ENCODE measurements at regions not wholly inside any gene's neighbourhood (a gene's known extent, or its start where the extent isn't known, plus 50 kb on each side); places are given as distances from the start of the nearest gene placed in this dataset.

- no peaks in the 10 kb centered on the region for H3K9me3 ChIP-seq
- peak overlapping the region in 1 of 2 donors; percentile 49 for H3K27ac ChIP-seq
- TF ChIP-seq CTCF (IDR thresholded peaks at IDR 0.05) (no peak), POLR2A (IDR thresholded peaks at IDR 0.05) (no peak), POLR2AphosphoS5 (IDR thresholded peaks at IDR 0.05) (no peak)
These were observed 358.8 kb upstream of the CDH5 start for GRCh38 chr16:66007717-66008116.

GRCh38 chr16:66006485-66006884 is 360.0 kb upstream of the CDH5 start:
- Histone ChIP-seq H3K27me3 (no peaks in the 10 kb centered on the region), H3K9me3 (no peaks in the 10 kb centered on the region), H3K4me1 (no peaks in the 10 kb centered on the region), H3K36me3 (no peaks in the 10 kb centered on the region), H3K4me3 (no peak overlapping the region), H3K27ac (no peak overlapping the region)
- intact Hi-C loops (cut with DNase I; ENCODE audit: low total_unique reads): loop anchor here (10.0 kb wide), 1 partner anchor 1562 kb away; no protein-coding TSS in a partner anchor
- no peak for TF ChIP-seq POLR2A (IDR thresholded peaks at IDR 0.05)
- no peak for TF ChIP-seq POLR2AphosphoS5 (IDR thresholded peaks at IDR 0.05)
- TF ChIP-seq CTCF (IDR thresholded peaks at IDR 0.05): no peak
- no peak for DNase-seq (ENCODE audit: low spot score in 2 of 2)

More at GRCh38 chr16:66007717-66008116, 358.8 kb upstream of the CDH5 start:
- intact Hi-C loops (cut with DNase I; ENCODE audit: low total_unique reads): loop anchor here (10.0 kb wide), 1 partner anchor 1563 kb away; no protein-coding TSS in a partner anchor
- H3K4me1 ChIP-seq: no peaks in the 10 kb centered on the region
- H3K36me3 ChIP-seq: no peaks in the 10 kb centered on the region
- DNase-seq (ENCODE audit: low spot score in 2 of 2): no peak
- no peaks in the 10 kb centered on the region for H3K27me3 ChIP-seq
- H3K4me3 ChIP-seq: no peak overlapping the region

GRCh38 chr16:66004699-66005098 is 361.8 kb upstream of the CDH5 start:
- Histone ChIP-seq H3K36me3 (no peaks in the 10 kb centered on the region), H3K27ac (no peak overlapping the region), H3K9me3 (no peaks in the 10 kb centered on the region), H3K27me3 (no peaks in the 10 kb centered on the region), H3K4me3 (no peak overlapping the region), H3K4me1 (no peaks in the 10 kb centered on the region)
- intact Hi-C loops (cut with DNase I; ENCODE audit: low total_unique reads): loop anchor here (5.0 to 10.0 kb wide), 2 partner anchors 1082 to 1560 kb away; no protein-coding TSS in a partner anchor
- no peak for DNase-seq (ENCODE audit: low spot score in 2 of 2)
- no peak for TF ChIP-seq POLR2AphosphoS5 (IDR thresholded peaks at IDR 0.05)
- TF ChIP-seq POLR2A (IDR thresholded peaks at IDR 0.05): no peak

- no peak for DNase-seq (ENCODE audit: low spot score in 2 of 2)
- no peaks in the 10 kb centered on the region for H3K27me3 ChIP-seq
- no peaks in the 10 kb centered on the region for H3K36me3 ChIP-seq
- H3K9me3 ChIP-seq: no peaks in the 10 kb centered on the region
- no peak overlapping the region for H3K27ac ChIP-seq
- TF ChIP-seq POLR2A (IDR thresholded peaks at IDR 0.05) (no peak), CTCF (IDR thresholded peaks at IDR 0.05) (no peak), POLR2AphosphoS5 (IDR thresholded peaks at IDR 0.05) (no peak)
- intact Hi-C loops (cut with DNase I; ENCODE audit: low total_unique reads): loop anchor here (5.0 to 10.0 kb wide), 2 partner anchors 1081 to 1558 kb away; no protein-coding TSS in a partner anchor
- no peaks in the 10 kb centered on the region for H3K4me1 ChIP-seq
- no peak overlapping the region for H3K4me3 ChIP-seq
These were observed 363.3 kb upstream of the CDH5 start for GRCh38 chr16:66003201-66003600.

- intact Hi-C loops (cut with DNase I; ENCODE audit: low total_unique reads): loop anchor here (5.0 to 10.0 kb wide), 2 partner anchors 1080 to 1558 kb away; no protein-coding TSS in a partner anchor
- H3K27ac ChIP-seq: no peak overlapping the region
- no peak overlapping the region for H3K4me3 ChIP-seq
- no peaks in the 10 kb centered on the region for H3K36me3 ChIP-seq
- DNase-seq (ENCODE audit: low spot score in 2 of 2): no peak
- H3K4me1 ChIP-seq: no peaks in the 10 kb centered on the region
- H3K9me3 ChIP-seq: no peaks in the 10 kb centered on the region
- H3K27me3 ChIP-seq: no peaks in the 10 kb centered on the region
- TF ChIP-seq POLR2AphosphoS5 (IDR thresholded peaks at IDR 0.05): no peak
- TF ChIP-seq CTCF (IDR thresholded peaks at IDR 0.05): no peak
These were observed 363.9 kb upstream of the CDH5 start for GRCh38 chr16:66002601-66003000.

All from breast epithelium (tissue), 4 donors.